Stimulated activated naive CD4-positive, alpha-beta T cell treated with Interleukin-2 at 50 U/mL for 16 hours (primary cell): ENCODE measurements at regions not wholly inside any gene's neighbourhood (a gene's known extent, or its start where the extent isn't known, plus 50 kb on each side); places are given as distances from the start of the nearest gene placed in this dataset.
"Not testable (repeated sequence)": the region's sequence is repeated elsewhere in the genome, so short reads cannot be mapped to it uniquely, and the experiment has no call there.

Source experiments
- DNase-seq: peaks from one replicate; lab custom pipeline; 2025; lab: John Stamatoyannopoulos, UW

DNA sequence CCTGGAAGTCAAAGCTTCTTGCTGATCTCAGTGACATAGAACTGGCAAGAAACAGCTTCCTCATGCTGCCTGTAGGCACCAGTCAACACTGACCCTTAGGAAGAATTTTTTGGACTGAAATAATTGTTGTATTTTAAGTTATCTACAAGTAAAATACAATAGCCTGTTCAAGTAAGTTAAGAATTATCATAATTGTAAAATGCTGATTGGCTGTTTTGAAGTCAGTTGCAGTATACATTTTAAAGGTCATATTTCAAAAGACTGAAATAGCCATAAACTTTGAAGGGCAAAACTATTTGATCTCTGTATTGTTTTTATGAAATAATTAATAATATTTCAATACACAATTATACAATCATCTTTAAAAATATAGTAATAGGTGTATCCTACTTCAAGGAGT lies 794.9 kb downstream of the MAT2B start:
- no peak for DNase-seq

- DNase-seq, result no peak
Measured at GRCh38 chr5:164301136-164301535, 795.7 kb downstream of the MAT2B start.

DNA sequence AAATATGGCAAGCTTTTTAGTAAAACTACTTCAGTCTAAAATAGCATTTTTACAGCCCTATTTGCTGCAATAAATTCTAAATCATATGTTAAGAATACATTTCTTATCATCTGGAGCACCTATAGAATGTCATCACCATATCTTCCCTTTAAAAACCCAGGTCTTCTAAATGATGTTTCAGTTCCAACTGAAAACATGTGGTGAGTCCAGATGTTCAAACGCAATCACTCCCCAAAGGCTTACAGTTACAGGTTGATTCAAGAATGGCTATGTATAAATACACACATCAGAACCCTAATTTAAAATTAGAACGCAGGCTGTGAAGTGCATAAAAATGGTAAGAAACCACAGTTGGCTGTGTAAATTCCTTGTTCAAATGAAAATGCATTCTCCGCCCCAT lies 796.3 kb downstream of the MAT2B start:
- DNase-seq, result no peak

DNA sequence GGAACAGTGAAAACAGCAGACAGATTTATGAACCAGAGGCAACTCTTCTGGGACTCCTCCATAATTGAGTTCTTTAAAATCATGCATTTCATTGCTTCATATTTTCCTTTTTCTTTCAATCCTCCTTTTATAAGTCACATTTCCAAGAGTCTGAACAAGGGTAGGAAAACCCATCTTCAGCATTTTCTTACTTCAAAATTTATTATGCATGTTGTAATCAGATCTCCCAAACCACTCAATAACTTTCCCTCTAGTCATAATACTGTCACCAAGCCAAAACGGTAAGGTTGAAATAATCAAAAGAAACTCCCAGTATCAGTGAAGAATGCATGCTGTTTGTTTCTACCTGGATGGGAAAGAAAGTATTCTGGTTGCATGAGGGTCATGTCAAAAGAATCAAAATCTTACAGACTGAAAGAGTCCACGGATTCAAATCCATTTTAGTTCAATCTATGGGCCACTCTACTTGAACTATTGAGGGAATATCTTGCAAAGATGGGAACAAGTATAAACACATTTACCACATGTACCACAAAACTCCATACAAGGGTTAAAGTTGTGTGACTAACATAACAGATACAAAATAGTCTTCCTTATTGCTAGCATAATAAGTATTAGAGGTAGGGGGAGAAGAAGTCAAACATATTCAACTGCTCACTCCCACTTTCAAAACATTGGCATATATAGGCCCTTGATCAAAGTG lies 797.3 kb downstream of the MAT2B start:
- no peak for DNase-seq

DNA sequence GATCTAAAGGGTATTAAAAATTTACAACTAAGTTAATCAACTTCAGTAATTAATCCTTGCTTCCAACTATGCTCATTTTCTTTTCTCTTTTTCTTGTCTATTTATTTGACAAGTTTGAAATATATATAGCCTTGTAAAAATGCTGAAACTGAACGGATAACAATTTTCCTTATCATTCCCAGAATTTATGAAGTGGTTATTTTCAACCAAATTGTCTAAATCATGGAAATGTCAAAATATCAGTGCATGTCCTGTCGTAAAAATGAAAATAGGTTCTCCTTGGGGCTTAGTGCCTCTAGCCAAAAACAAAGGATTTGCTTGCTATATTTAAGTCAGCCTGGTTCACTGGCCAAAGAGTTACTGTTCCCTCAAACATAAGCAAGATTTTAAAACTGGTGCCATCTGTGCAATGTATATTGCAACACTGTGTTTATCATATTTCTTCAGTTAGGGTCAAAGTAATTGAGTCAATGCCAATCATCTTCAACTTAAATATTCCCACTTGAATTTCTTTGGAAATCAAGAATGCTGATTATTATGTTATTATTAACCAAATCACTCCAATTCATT lies 798.3 kb downstream of the MAT2B start:
- no peak for DNase-seq

DNA sequence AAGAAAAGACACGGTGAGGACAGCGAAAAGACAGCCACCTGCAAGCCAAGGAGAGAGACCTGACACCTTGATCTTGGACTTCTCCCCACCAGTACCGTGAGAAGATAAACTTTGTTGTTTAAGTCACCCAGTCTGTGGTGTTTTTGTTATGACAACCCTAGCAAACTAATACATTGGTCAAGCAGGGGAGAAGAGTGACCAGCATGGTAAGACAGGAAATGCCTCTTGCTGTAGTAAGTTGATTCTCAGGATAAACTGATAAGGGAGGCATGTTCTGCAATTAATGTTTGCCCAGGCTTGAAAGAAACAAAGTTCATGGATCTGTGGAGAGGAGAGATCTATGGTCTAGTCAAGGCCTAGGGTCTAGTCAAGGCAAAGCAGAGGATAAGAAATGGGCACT lies 801.2 kb downstream of the MAT2B start:
- no peak for DNase-seq

DNA sequence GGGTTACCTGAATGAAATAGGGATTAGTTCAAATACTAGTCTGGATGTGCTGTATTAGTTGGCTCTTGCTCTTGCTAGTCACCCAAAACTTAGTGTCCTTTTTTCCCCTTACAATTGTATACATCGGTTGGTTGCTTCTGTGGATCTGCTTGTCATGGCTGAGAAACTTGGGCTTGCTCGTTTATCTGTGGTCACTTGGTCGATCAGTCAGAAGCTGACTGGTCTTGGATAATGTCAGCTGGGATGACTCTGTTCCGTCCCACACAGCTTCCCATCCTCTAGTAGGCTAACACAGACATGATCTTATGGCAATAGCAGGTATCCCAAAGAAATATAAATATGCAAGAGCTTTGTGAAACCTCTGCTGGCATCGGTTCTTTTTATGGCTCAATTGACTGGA lies 807.4 kb downstream of the MAT2B start:
- DNase-seq, result no peak

GRCh38 chr5:164317676-164318075 lies 812.3 kb downstream of the MAT2B start:
- no peak for DNase-seq

- no peak for DNase-seq
Measured at GRCh38 chr5:164319161-164319560, 813.7 kb downstream of the MAT2B start.

GRCh38 chr5:164324239-164324638 lies 818.8 kb downstream of the MAT2B start:
- no peak for DNase-seq

DNA sequence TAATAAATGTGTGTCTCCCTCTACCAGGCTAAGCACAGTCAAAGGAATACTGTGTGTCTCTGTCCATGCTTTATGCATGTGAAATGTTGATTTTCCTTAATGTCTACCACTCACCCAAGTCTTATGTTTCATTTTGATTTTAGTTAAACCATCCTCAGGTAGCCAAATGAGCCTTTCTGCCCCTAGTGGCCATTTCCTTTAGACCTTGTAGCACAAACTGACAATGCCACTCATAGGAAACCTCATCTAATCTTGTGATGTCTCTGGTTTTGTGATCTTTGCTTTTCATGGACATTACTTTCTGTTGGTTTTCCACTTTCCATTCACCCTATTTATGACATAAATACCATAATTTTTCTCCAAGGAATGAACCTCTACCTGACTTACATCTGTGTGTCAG lies 820.8 kb downstream of the MAT2B start:
- no peak for DNase-seq

DNA sequence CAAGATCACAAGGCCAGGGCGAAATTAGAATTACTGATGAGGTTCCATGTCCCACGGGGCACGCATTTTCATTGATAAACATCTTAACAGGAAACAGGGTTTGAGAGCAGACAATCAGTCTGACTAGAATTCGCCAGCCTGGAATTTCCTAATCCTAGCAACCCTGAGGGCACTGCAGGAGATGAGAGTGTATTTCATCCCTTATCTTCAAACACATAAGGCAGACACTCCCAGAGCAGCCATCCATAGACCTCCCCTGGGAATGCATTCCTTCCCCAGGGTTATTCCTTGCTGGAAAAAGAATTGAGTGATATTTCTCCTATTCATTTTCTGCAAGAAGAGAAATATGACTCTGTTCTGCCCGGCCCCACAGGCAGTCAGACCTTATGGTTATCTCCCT lies 821.7 kb downstream of the MAT2B start:
- not testable (repeated sequence) for DNase-seq

GRCh38 chr5:164332349-164333196 lies 827.2 kb downstream of the MAT2B start:
- no peak for DNase-seq

DNA sequence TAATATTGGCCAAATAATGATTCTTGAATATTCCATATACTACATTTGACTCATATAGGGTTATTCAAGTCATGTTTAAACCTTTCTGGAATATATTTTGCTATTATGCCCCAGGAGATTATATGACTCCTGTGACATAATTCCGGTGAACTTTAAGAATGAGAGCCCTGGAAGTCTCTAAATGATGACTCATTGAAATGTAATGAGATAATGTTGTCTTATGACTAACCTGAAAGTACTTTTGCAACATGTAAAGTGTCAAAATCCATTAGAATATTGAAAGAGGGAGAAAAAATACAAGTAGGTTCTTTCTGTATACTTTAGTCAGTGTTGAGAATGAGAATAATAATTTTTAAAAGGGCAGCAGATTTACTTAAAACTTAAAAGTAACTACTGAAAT lies 830.4 kb downstream of the MAT2B start:
- DNase-seq, result no peak

- no peak for DNase-seq
Measured at GRCh38 chr5:164336276-164336675, 830.9 kb downstream of the MAT2B start.

GRCh38 chr5:164336906-164337305 lies 831.5 kb downstream of the MAT2B start:
- no peak for DNase-seq

- no peak for DNase-seq
Measured at GRCh38 chr5:164341056-164341619, 835.7 kb downstream of the MAT2B start.

DNA sequence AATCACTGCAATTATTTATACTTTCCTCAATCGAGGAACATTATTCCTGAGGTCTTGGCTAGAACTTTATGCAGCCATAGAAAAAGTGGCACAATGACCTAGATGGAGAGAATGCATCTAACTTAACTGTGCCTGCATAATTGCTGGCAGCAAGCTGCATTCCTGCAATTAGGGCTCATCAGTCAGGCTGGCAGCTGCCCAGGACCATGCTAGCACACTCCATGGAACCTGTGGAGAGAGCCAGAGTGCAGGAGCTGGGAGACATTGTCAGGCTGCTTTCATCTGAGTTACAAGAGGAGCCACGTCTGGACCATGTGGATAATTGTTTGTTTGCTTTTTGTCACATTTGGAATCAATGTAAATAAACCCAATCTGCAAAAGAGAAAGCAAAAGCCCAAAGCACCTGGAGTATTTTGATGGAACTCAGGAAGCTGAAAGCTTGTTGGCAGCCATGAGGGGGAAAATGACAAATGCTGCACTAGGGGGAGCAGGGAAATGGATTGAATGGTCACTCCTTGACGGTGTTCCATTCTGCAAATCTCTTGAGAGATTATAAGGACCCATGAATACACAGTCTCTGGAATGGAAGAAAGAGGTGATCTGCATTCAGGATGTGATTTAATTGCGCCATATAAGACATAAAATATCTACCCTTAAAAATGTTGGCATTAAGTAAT lies 839.9 kb downstream of the MAT2B start:
- DNase-seq, result no peak

- no peak for DNase-seq
Measured at GRCh38 chr5:164345853-164346252, 840.4 kb downstream of the MAT2B start.

- DNase-seq, result no peak
Measured at GRCh38 chr5:164346785-164347630, 841.6 kb downstream of the MAT2B start.

GRCh38 chr5:164350236-164350635 lies 844.8 kb downstream of the MAT2B start:
- DNase-seq, result no peak
